MM.1S (cell line): ENCODE measurements at regions not wholly inside any gene's neighbourhood (a gene's known extent, or its start where the extent isn't known, plus 50 kb on each side); places are given as distances from the start of the nearest gene placed in this dataset.
A peak's percentile ranks its signal among the peaks of the same experiment; 100 is the strongest.

Source experiments
- DNase-seq: peaks from one replicate; pipeline ENCODE4 v3.0.0-alpha.2; 2015
- H2AFZ ChIP-seq: fragments of 300-600 bp; sonication (generic); 2 replicates; pipeline ENCODE4 v1.6.0; 2016; ENCODE audit warnings: antibody characterized with exemption, low read length
- H3F3A ChIP-seq: fragments of 300-600 bp; sonication (generic); 2 replicates; pipeline ENCODE4 v1.6.1; 2016; ENCODE audit warnings: mild to moderate bottlenecking, antibody characterized with exemption, low read length, moderate library complexity, mixed read lengths; ENCODE audit not compliant: insufficient read depth
- H3K27ac ChIP-seq: fragments of 300-600 bp; sonication (generic); 2 replicates; pipeline ENCODE4 v1.5.1; 2016; ENCODE audit warnings: mild to moderate bottlenecking, low read length
- H3K27me3 ChIP-seq: fragments of 300-600 bp; sonication (generic); replicated peaks from 2 replicates; pipeline ENCODE4 v1.6.0; 2016; ENCODE audit warnings: low read length; ENCODE audit not compliant: insufficient read depth
- H3K36me3 ChIP-seq: fragments of 300-600 bp; sonication (generic); replicated peaks from 2 replicates; pipeline ENCODE4 v1.6.1; 2016; ENCODE audit warnings: mild to moderate bottlenecking, low read length, mixed read lengths; ENCODE audit not compliant: insufficient read depth
- H3K4me1 ChIP-seq: fragments of 300-600 bp; sonication (generic); 2 replicates; pipeline ENCODE4 v1.6.1; 2016; ENCODE audit warnings: low read length, mixed read lengths
- H3K4me2 ChIP-seq: fragments of 300-600 bp; sonication (generic); 2 replicates; pipeline ENCODE4 v1.6.0; 2016; ENCODE audit warnings: low read depth, low read length
- H3K4me3 ChIP-seq: fragments of 300-600 bp; sonication (generic); 2 replicates; pipeline ENCODE4 v1.5.1; 2016; ENCODE audit warnings: low read length, mixed read lengths
- H3K79me2 ChIP-seq: fragments of 300-600 bp; sonication (generic); 2 replicates; pipeline ENCODE4 v1.6.1; 2016; ENCODE audit warnings: mixed run types, low read length, mixed read lengths
- H3K9ac ChIP-seq: fragments of 300-600 bp; sonication (generic); 2 replicates; pipeline ENCODE4 v1.6.1; 2016; ENCODE audit warnings: low read length, mixed read lengths
- H3K9me2 ChIP-seq: fragments of 300-600 bp; sonication (generic); replicated peaks from 2 replicates; pipeline ENCODE4 v1.6.1; 2016; ENCODE audit warnings: mild to moderate bottlenecking, low read length, mixed read lengths; ENCODE audit not compliant: insufficient read depth
- H3K9me3 ChIP-seq: fragments of 300-600 bp; sonication (generic); replicated peaks from 2 replicates; pipeline ENCODE4 v1.6.1; 2016; ENCODE audit warnings: mild to moderate bottlenecking, low read length, mixed read lengths; ENCODE audit not compliant: insufficient read depth
- H4K20me1 ChIP-seq: fragments of 300-600 bp; sonication (generic); 2 replicates; pipeline ENCODE4 v1.6.1; 2016; ENCODE audit warnings: mild to moderate bottlenecking, low read length, moderate library complexity, mixed read lengths; ENCODE audit not compliant: insufficient read depth
- EZH2 ChIP-seq: fragments of 300-600 bp; sonication (generic); optimal IDR thresholded peaks from 2 replicates; pipeline ENCODE3; 2017; ENCODE audit warnings: low read depth, mild to moderate bottlenecking, antibody characterized with exemption, low read length, mixed read lengths
- EZH2phosphoT487 ChIP-seq: fragments of 300-600 bp; sonication (generic); IDR thresholded peaks from 2 replicates; pipeline ENCODE4 v1.6.1; 2018; ENCODE audit warnings: antibody characterized with exemption, low read length
- TF ChIP-seq, protein P1 (sequence below): fragments of 300-600 bp; sonication (generic); IDR thresholded peaks from 2 replicates; pipeline ENCODE4 v1.5.1; 2016; ENCODE audit warnings: antibody characterized with exemption, low read length, mixed read lengths

DNA sequence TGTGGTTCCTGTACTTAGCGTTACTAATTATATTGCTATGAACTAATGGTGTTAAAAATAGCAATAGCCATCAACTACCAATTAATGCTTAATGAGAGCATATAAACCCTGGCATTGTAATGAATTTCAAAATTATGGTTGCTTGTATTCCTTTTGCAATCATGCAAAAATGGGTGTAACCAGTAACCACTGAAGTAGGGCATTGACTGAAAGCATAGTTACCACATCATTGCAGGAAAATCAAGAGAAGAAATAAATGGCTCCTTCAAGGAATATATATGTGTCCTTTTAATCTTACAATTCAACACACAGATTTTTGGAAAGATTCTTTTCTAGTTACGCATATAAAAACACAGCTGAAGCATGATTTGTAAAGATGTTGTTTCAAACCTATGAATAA lies 328.3 kb upstream of the AGTR1 start:
- Histone ChIP-seq H3K27me3 (no peaks in the 10 kb centered on the region), H3K9me2 (no peaks in the 10 kb centered on the region), H3K36me3 (no peaks in the 10 kb centered on the region), H3K9ac (no peak overlapping the region), H3K4me3 (no peak overlapping the region), H3F3A (no peaks in the 10 kb centered on the region), H3K79me2 (no peaks in the 10 kb centered on the region), H4K20me1 (no peaks in the 10 kb centered on the region), H2AFZ (no peak overlapping the region), H3K27ac (no peak overlapping the region), H3K4me2 (no peak overlapping the region), H3K4me1 (no peaks in the 10 kb centered on the region), H3K9me3 (no peaks in the 10 kb centered on the region)
- no peak for DNase-seq
- TF ChIP-seq EZH2phosphoT487 (no peak), EZH2 (no peak)
- TF ChIP-seq, protein P1, sequence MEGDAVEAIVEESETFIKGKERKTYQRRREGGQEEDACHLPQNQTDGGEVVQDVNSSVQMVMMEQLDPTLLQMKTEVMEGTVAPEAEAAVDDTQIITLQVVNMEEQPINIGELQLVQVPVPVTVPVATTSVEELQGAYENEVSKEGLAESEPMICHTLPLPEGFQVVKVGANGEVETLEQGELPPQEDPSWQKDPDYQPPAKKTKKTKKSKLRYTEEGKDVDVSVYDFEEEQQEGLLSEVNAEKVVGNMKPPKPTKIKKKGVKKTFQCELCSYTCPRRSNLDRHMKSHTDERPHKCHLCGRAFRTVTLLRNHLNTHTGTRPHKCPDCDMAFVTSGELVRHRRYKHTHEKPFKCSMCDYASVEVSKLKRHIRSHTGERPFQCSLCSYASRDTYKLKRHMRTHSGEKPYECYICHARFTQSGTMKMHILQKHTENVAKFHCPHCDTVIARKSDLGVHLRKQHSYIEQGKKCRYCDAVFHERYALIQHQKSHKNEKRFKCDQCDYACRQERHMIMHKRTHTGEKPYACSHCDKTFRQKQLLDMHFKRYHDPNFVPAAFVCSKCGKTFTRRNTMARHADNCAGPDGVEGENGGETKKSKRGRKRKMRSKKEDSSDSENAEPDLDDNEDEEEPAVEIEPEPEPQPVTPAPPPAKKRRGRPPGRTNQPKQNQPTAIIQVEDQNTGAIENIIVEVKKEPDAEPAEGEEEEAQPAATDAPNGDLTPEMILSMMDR, result no peak

DNA sequence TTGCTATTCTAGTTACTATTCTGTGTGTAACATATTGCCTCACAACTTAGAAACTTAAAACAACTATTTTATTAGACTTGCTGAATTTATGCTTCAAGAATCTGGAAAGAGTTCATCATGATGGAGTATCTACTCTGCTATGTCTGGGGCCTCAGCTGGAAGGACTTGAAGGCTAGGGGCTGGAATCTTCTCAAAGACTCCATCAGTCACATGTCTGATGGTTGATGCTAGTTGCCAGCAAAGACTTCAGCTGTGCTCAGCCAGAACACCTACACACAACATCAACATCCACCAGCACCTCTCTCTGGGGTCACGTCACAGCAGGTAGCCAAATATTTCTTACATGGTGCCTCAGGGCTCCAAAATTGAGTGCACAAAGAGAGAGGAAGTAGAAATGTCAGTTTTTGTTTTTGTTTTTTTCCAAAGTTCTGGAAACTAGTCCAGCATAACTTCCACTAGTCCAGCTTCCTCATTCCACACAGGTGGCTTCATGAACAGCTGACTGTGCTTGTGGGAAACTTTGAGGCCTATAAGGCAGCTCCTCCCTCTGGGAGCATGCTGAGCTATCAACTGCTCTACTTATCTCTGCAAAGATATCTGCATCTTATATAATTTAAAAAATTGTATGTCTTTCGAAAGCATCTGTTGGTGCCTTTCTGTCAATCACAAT lies 325.4 kb upstream of the AGTR1 start:
- TF ChIP-seq, protein P1, result no peak
- TF ChIP-seq EZH2phosphoT487, result no peak
- Histone ChIP-seq H3K27me3 (no peaks in the 10 kb centered on the region), H3K36me3 (no peaks in the 10 kb centered on the region), H3K27ac (no peak overlapping the region), H3K79me2 (no peaks in the 10 kb centered on the region), H3K9me3 (no peaks in the 10 kb centered on the region), H3K9me2 (no peaks in the 10 kb centered on the region), H4K20me1 (no peaks in the 10 kb centered on the region), H3F3A (no peaks in the 10 kb centered on the region), H3K9ac (no peak overlapping the region), H3K4me3 (no peak overlapping the region), H2AFZ (no peak overlapping the region), H3K4me1 (no peaks in the 10 kb centered on the region), H3K4me2 (no peak overlapping the region)
- DNase-seq, result no peak

DNA sequence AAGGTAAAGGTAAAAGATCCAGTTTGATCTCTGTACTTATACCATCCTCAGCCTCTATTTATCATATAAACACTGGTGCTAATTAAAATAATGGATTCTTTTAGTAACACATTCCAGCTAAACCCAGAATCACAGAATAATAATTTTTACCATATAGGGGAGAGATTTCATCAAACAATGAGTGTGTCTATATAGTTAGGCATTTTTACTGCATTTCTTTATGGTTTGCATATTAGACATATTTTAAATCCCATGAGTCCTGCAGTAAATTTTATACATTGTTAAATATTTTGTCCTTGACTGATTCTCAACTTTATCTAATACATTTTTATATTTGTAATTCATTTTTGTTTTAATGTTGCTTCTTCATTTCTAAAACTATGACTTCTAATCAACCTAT lies 323.7 kb upstream of the AGTR1 start:
- no peaks in the 10 kb centered on the region for H3K27me3 ChIP-seq
- no peaks in the 10 kb centered on the region for H3K79me2 ChIP-seq
- H3K4me1 ChIP-seq, result no peaks in the 10 kb centered on the region
- H3K4me3 ChIP-seq, result no peak overlapping the region
- H3K9me3 ChIP-seq, result no peaks in the 10 kb centered on the region
- DNase-seq, result no peak
- H3K9ac ChIP-seq, result no peak overlapping the region
- no peak overlapping the region for H3K4me2 ChIP-seq
- H4K20me1 ChIP-seq, result no peaks in the 10 kb centered on the region
- no peaks in the 10 kb centered on the region for H3K36me3 ChIP-seq
- no peak overlapping the region for H3K27ac ChIP-seq
- no peaks in the 10 kb centered on the region for H3F3A ChIP-seq
- no peaks in the 10 kb centered on the region for H3K9me2 ChIP-seq
- TF ChIP-seq EZH2phosphoT487, result no peak
- H2AFZ ChIP-seq, result no peak overlapping the region

DNA sequence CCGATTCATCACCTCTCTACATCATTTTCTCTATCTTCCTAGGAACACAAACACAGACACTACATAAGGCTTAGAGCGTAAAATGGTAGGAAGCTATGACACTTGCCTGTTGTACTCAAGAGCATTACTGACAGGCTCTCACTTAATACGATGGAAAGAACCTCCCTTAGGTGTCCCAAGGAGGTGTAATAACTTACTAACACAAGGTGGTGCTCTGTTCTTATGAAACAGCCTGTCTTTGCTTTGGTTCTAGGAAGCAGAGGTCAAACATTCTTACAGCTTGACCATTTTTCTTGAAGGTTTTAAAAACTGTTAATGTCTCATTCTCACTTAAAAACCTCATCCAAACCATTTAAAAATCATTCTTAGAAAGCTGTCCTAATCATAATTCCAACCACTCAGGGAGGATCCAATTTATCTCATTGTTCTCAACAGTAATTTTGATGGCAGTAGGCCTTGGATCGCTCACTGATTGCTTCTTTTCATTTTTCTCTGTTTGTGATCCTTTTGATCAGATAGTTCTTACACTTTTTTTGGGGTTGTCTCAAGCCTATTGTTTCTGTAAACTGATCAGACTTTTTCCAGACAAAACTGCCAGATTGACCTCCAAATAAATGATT lies 317.8 kb upstream of the AGTR1 start:
- Histone ChIP-seq H3K9me3 (no peaks in the 10 kb centered on the region), H4K20me1 (no peaks in the 10 kb centered on the region), H3K27ac (no peak overlapping the region), H3K36me3 (no peaks in the 10 kb centered on the region), H3K9ac (no peak overlapping the region), H3K4me2 (no peak overlapping the region), H3K9me2 (no peaks in the 10 kb centered on the region), H3K27me3 (no peaks in the 10 kb centered on the region), H2AFZ (no peak overlapping the region), H3K4me1 (no peaks in the 10 kb centered on the region), H3K4me3 (no peak overlapping the region), H3K79me2 (no peaks in the 10 kb centered on the region), H3F3A (no peaks in the 10 kb centered on the region)
- TF ChIP-seq EZH2phosphoT487, result no peak
- TF ChIP-seq, protein P1, result peak; percentile 64
- peak; percentile 65 for DNase-seq
